Urothelium cell line (cell line): ENCODE measurements at regions not wholly inside any gene's neighbourhood (a gene's known extent, or its start where the extent isn't known, plus 50 kb on each side); places are given as distances from the start of the nearest gene placed in this dataset.
A peak's percentile ranks its signal among the peaks of the same experiment; 100 is the strongest.

Source experiments
- DNase-seq: peaks from one replicate; pipeline ENCODE4 v3.0.0; 2011; ENCODE audit warnings: low spot score, mixed read lengths
- FAIRE-seq: peaks from 2 replicates; lab custom pipeline; 2011; peaks lifted over from hg19 to GRCh38; lab: Jason Lieb, UNC

DNA sequence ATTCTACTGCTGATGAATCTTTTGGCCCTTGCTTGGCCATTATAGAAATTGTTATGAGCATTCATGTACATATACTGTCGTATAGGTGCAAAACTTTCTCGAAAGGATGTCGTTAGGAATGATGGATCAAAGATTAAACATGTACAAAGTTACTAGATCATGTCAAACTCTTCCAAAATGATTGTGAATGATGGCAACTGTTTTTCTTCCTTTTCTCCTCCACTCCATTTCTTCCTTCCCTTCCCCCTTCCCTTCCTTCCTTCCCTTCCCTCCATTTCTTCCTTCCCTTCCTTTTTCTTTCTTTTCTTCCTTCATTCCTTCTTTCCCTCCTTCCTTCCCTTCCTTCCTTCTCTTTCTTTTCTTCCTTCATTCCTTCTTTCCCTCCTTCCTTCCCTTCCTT, 973.9 kb downstream of the CDH11 start:
- FAIRE-seq: no peak

DNA sequence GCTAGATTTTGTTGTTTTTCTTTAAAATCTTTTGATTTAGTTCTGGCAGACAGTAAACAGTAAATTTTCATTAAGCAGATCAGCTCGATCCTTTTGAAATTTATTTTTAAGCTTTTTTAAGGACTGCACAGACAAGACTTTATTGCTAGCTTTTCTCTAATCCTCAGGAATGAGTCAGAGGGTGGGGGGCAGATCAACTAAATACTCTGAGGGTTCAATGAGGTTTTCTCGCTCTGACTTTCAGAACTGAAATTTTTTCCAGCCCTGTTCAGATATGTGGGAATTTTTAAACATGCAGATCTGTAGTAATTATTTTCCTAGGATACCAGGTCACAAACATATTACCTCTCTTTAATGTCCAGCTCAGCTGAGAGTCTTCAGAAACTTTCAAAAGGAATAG, 977.2 kb downstream of the CDH11 start:
- FAIRE-seq: no peak

More for the DNA sequence above, 973.9 kb downstream of the CDH11 start:
- DNase-seq: no peak

DNA sequence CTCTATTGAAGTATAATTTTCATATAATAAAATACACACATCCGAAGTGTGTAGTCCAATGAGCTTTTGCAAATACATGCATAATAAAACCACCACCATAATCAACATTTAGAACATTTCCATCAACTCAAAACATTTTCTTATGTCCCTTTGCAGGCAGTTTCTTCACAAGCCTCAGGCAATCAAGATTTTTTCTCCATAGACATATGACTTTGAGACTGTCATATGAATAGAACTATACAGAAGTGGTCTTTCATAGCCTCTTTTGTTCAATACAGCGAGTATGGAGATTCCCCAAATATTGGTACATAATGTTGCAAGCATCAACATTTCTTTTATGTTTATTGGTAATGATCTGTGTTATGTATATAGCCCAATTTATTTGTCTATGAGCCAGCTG, 983.2 kb downstream of the CDH11 start:
- FAIRE-seq (no peak), DNase-seq (no peak)

More for the DNA sequence above, 977.2 kb downstream of the CDH11 start:
- DNase-seq: no peak

DNA sequence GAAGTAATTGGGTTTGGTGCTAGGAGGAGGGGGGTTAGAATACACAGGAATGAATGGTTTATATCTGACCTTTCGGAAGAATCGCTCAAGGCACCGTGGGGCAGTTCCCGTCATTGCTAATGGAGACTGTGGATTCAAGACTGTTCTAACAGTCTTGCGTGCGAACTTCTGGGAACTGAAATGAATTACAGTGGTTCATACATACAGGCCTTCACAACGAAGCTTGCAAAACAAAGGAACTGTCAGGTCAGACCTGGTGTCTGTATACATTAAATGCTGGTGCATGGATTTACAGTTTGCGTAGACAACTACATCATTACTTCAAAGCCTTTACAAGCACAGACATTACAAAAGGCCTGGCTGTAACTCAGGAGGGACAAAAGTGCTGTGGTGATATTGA, 983.9 kb downstream of the CDH11 start:
- FAIRE-seq: no peak
- no peak for DNase-seq

DNA sequence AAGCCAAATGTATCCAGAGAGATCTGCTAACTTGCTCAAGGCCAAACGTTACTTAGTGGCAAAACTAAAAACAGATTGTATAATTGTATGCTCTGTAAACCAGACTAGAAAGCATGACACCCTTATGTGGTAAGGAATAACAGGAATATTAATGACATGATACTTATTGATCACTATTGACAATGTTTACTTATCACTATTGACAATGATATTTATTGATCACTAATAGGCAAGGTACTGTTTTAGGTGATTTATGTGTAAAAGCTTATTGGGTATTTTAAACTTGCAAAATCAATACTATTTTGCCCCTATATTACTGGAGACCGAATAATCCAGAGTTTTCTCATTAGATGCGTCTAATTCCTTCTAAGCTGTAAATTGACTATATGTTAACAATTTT, 985.1 kb downstream of the CDH11 start:
- FAIRE-seq (no peak), DNase-seq (no peak)

DNA sequence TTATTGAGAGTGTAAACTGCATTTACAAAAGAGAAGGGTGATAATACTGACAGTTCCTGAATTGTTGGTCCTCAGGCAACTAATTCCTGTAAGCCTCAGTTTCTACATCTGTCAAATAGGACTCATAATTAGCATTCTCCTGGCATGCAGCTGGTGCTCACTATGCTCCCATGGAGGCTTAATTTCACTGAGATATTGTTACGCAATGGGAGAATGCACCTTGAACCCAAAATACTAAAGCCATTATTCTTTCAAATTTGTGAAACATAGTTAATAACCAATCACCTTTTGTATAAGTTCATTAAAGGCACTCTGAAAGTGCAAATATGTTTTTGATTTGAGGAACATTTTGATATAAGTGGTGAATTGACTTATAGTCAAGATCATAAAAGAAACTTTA, 985.5 kb downstream of the CDH11 start:
- no peak for DNase-seq
- FAIRE-seq: no peak

DNA sequence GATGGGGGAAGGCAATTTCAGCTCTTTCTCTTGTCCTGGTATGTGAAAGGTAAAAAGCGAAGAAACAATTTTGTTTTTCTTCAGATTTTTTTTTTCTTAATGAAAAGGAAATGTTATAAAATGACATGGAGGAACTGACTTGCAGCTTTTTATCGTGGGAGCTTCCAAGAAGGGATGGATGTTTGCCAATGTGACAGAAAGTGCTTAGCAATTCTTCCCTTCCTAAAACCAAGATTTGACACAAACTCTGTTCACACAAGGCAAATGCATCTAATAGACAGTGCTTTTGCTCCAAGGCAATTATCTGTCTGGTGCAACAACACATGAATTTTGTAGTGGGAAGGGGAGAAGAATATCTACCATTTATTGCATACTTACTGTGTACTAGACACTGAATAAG, 988.5 kb downstream of the CDH11 start:
- FAIRE-seq (no peak), DNase-seq (no peak)

DNA sequence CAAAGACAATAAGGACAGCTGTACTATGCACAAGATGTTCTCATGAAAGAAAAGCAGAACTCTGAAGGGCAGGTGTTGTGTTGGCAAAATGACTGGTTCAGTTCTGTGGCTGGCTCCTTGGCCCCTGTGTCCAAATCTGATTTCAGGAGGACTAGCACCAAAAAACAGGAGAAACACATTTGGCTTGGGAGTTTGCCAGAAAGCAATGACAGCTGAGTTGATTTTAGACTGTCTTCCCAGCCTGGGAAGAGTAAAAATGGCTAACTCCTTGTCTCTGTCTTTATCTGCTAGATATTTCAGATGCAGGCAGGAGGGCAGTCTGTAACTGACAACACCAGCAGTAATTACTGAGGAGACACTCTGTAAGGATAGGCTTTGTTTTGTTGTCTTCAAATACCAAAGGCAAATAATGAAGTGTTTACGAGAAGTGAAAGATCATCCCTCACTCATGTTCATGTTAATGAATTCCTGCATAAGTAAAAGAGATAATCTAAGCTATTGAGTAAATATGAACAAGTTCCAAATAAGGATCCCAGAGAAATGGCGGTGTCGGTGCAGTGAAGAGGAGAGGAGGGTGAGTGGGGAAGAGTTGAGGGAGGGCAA, 989.0 kb downstream of the CDH11 start:
- DNase-seq: no peak
- FAIRE-seq: no peak

DNA sequence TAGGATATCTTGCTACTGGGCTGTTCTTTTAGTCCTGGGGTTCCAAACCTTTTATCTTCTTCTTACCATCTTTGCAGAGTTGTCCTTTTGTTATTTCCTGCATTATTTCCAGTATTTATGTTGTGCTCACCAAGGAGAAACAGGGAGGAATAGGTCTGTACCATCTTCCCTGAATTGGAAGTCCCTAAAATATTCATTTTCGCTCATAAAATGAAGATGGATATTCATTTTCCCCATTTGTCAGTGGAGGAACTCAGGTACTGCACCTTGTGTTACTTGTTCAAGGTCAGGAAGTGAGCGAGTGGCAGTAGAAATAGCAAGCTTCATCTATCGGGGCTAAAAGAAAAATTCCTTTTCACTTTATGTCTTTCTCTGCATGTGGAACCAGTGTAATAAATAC, 989.7 kb downstream of the CDH11 start:
- FAIRE-seq (no peak), DNase-seq (no peak)

DNA sequence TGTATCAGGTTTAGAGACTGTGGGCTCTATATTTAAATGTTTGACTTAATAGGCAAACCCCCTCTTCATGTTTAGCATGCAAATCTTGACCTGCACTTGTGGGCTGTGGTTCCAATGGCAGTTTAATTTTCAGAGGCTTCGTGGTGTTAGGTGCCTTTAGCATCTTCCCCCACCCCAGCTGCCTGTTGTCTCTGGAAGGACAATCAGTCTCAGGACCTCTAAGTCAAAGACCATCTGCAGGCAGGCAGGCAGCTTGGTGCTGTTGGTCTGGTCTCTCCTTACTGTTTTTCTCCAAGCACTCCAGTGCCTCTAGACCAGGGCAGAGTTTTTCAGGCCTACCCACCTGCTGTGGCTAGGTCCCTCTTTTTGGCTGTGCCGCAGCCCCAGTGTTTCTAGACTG, 990.4 kb downstream of the CDH11 start:
- no peak for FAIRE-seq
- DNase-seq: no peak

DNA sequence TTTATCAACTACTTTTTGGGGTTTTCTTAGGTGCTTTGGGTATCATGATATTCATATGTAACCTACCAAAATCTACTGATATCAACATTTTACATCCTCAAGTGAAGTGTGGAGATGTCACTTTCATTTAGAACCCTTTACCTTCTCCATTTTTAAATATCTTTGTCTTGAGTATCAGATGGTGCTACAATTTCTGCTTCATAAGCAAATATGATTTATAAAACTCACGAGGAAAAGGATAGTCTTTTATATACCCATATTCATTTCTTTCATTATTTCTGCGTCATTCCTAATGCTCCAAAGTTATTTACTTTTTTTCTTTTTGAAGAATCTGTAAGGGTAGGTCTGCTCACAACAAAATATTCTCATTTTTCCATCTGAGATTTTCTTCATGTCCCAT, 991.7 kb downstream of the CDH11 start:
- FAIRE-seq (no peak), DNase-seq (no peak)

DNA sequence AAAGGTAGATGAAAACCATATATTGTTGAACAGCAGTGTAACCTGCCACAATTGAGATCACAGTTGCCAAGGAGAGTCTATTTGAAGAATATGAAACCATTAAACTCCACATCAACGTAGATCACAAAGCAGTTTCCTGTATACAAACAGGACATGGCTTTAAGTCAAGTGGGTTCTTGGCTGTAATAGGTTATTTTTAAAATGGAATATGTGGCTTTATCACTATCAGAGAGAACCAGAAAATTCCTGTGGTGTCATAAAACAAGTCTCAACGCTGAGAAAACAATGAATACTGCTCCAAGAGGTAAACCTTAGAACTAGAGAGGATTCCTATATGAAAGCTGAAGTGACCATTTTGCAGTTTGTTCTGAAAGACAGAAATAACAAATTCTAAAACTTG, 999.7 kb downstream of the CDH11 start:
- DNase-seq (peak; percentile 4), FAIRE-seq (no peak)

DNA sequence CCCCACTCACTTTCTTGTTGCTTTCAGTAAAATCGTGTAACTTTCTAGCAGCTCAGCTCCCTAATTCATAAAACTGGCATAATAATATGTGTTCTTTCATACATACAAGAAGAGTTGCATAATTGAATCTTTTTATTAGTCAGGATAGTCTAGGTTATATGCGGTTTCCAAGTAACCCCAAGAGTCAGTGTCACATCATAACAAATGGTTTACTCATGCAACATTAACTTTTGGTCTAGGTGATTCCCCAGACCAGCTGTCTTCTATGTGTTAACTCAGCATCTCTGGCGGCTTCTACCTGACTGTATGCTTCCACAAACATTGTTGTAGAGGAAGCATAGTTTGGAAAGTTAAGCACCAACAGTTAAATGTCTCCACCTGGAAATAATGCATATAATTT, 1000.4 kb downstream of the CDH11 start:
- no peak for FAIRE-seq
- peak; percentile 15 for DNase-seq

DNA sequence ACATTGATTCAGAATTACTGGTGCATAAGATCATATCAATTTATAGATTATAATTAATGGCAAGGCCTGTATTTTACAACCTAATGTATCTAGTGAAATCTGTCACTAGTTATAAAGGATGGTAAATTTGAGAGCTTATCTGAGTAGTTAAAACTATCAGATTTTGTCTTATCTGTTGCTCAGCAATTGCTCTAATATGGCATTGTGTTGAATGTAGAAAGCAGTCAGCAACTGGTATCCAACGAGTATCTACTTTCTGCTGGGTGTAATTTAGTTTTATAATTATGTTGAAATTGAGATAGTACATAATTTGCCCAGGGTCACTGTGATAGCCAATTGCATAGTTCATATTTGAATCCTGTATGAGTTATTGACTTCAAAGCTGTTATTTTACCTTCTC, 1005.7 kb downstream of the CDH11 start:
- DNase-seq (no peak), FAIRE-seq (no peak)

DNA sequence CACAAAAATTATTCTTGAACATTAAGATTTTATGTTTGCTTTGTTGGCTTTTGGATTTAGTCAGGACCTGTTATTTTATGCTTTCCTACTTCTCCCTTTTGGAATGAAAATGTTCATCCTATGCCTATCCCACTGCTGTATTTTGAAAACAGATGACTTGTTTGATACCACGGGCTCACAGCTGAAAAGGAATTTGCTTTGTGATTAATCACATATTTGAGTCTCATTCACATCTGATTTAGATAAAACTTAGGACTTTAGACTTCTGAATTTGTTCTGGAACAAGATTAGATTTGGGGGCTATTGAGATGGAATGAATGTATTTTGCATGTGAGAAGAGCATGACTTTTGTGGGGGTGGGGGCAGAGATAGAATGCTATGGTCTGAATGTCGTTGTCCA, 1012.6 kb downstream of the CDH11 start:
- no peak for FAIRE-seq

DNA sequence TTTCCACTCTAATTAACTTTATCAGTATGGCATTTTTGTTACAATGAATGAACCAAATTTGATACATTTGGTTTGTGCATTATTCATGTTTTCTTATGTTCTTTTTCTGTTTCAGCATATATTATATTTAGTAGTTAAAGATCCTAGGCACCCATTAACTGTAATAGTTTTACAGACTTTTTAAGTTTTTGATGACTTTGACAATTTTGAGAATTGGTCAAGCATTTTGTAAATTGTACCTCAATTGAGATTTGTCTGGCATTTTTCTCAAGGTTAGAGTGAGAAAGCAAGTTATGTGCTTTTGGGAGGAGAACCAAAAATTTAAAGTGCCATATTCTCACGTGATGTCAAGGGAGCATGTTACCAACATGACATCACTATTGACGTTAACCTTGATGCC, 1019.2 kb downstream of the CDH11 start:
- FAIRE-seq: no peak

More for the DNA sequence above, 1012.6 kb downstream of the CDH11 start:
- no peak for DNase-seq

DNA sequence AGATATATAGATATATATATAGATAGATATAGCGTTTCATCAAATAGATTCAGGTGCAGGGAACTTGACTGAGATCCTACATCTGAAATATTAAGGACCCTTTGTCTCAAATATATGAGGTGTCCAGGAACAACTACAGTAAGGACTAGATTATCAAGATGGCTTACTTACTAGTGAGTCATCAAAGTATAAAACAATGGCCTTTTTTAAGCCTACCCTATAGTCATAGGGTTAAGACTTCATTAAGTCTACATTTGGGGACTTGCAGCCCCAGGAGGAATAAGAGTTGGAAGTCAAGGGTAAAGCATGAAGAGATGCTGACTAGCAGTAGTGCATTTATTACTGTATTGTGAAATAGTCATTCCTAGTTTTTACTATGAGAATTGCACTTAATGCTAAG, 1023.4 kb downstream of the CDH11 start:
- FAIRE-seq: no peak

More for the DNA sequence above, 1019.2 kb downstream of the CDH11 start:
- no peak for DNase-seq

DNA sequence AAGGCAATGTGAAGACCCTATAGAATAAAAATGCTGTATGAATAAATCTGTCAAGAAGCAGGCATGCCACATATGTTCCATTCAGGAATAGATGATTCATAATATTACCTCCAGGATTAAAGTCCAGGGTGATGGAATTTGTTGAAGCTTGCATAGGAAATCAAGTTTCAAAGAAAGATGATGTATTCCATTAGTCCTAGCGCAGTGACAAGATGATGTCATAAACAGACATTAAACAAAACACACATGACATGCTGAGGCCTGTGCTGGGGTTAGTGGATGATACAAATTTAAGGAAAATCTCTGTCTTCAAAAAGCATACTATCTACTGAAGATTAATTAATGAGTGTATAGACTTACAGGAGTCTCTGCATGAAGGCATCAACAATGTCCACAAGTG, 1025.2 kb downstream of the CDH11 start:
- FAIRE-seq (no peak), DNase-seq (no peak)

More for the DNA sequence above, 1023.4 kb downstream of the CDH11 start:
- no peak for DNase-seq

DNA sequence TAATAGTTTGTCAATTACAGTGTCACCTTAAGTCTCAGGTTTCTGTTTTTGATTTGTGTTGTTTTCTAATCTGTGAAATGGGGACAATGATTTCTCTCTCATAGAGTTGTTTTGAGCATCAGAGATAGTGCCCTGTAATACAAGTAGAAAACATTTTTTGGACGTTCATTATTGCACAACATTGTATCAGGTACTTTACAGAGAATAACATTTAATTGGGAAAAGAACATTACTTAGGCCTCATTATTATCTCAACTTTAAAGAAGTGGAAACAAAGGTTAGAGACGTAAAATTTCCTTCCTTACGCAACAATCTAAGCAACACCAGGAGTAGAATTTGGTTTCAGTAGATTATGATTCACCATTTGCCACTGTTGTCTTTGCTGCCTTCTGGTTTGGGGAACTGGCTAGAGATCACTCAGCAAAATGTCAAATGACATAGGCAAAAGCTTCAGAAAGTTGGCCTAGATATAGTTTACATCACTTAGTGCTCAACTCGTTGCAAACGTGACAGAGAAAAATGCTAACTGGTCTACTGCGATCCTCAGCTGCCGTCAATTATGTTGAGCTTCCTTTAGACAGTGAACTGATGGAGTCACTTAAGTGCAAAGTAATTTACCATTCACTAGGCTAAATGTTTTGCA, 1026.8 kb downstream of the CDH11 start:
- FAIRE-seq (no peak), DNase-seq (no peak)

DNA sequence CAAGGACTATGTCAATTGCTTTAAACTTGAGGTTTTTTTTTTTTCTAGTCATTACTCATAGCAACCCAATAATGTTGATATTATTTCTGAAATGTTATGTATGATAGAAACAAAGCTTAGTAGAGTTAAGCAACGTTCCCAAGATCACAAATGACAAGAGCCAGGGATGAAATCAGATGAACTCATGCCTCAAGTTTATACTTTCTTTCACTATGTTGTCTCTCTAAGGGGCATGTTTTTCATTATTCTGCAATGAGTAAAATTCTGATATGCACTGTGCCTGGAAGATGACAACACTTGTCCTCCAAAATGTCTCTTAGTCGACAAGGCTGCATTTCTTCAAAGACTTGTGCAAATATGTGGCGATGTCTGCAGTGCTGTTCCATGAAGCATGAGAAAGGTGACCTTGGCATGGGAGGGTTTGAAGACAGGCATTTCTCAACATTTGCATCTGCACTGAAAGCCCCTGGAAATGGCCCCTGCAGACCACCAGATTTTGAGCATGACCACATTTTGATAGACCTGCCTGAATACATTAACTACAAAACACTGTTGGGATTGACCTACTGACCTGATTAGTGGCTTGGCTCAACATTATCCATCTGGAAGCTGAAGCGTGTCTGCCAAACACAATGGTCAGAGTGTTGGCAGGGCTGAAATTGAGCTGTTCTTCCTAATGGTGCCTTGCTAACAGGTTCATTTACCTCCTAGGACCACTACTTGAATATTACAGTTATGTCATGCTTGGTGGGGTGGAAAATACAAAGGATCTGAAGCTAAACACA, 1027.5 kb downstream of the CDH11 start:
- FAIRE-seq: peak; percentile 56

DNA sequence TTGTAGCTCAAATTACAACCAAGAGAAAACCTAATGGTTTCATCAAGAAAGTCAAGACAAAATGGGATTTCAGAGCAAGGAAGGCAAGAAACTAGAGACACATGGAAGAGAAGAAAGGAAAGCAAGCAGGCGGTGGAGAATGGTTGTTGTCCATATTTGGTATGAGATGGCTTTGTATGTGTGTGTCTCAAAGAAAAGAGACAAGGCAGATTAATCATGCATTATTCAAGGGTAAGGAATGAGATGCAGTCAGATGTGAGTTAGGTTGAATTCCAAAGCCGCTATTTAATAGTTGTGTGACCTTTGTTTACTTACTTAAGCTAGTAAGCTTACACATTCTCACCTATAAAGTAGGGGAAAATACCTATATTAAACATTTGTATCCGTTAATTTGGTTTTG, 1029.6 kb downstream of the CDH11 start:
- no peak for FAIRE-seq
- DNase-seq: peak; percentile 12

More for the DNA sequence above, 1027.5 kb downstream of the CDH11 start:
- DNase-seq: no peak

DNA sequence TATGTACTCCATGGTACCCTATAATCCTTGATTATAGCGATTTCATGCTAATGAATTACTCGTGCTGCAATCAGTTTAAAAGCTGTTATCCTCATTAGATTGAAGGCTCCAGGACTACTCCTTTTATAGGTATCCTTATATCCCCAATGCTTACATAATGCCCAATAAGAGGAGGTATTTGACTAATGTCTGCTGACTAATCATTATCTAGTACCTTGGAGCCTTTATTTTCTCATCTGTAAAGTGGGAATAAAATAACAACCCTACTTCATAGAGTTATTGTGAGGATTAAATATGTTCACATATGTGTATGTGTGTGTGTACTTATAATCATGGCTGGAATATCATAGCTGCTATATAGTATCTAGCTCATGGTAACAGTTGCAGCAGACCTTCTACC, 1031.5 kb downstream of the CDH11 start:
- DNase-seq (no peak), FAIRE-seq (no peak)
